ENCODE measurements at regions not wholly inside any gene's neighbourhood (a gene's known extent, or its start where the extent isn't known, plus 50 kb on each side); places are given as distances from the start of the nearest gene placed in this dataset.

GRCh38 chr2:163836167-163836566 lies 100.4 kb upstream of the FIGN start:
- DNase-seq: no peak
- Histone ChIP-seq H3K27me3 (no peaks in the 10 kb centered on the region), H3K4me1 (no peaks in the 10 kb centered on the region), H3K9me3 (no peaks in the 10 kb centered on the region), H3K4me3 (no peak overlapping the region), H3K36me3 (ENCODE audit: low read depth, missing control alignments) (no peaks in the 10 kb centered on the region), H3K27ac (no peak overlapping the region)
- TF ChIP-seq POLR2A (IDR thresholded peaks at IDR 0.05) (no peak), CTCF (IDR thresholded peaks at IDR 0.05) (no peak)
- intact Hi-C loops (cut with DNase I; ENCODE audit: low total_unique reads): no loop called here

GRCh38 chr2:163834841-163835240 lies 99.0 kb upstream of the FIGN start:
- H3K27me3 ChIP-seq: no peaks in the 10 kb centered on the region
- no peak overlapping the region for H3K27ac ChIP-seq
- 84 to 90% methylated on average over 1 of the region's 1 CpG for WGBS, 2 donors
- H3K4me1 ChIP-seq: no peaks in the 10 kb centered on the region
- no peak for DNase-seq
- no peaks in the 10 kb centered on the region for H3K36me3 ChIP-seq (ENCODE audit: low read depth, missing control alignments)
- H3K9me3 ChIP-seq: no peaks in the 10 kb centered on the region
- H3K4me3 ChIP-seq: no peak overlapping the region
- intact Hi-C loops (cut with DNase I; ENCODE audit: low total_unique reads): no loop called here
- TF ChIP-seq CTCF (IDR thresholded peaks at IDR 0.05) (no peak), POLR2A (IDR thresholded peaks at IDR 0.05) (no peak)

- Histone ChIP-seq H3K9me3 (no peaks in the 10 kb centered on the region), H3K4me1 (no peaks in the 10 kb centered on the region), H3K27me3 (no peaks in the 10 kb centered on the region), H3K4me3 (no peak overlapping the region), H3K36me3 (ENCODE audit: low read depth, missing control alignments) (no peaks in the 10 kb centered on the region), H3K27ac (no peak overlapping the region)
- intact Hi-C loops (cut with DNase I; ENCODE audit: low total_unique reads): no loop called here
- TF ChIP-seq POLR2A (IDR thresholded peaks at IDR 0.05) (no peak), CTCF (IDR thresholded peaks at IDR 0.05) (no peak)
- DNase-seq: no peak
Observed at GRCh38 chr2:163834221-163834620, 98.4 kb upstream of the FIGN start.

- no peaks in the 10 kb centered on the region for H3K27me3 ChIP-seq
- H3K4me1 ChIP-seq: no peaks in the 10 kb centered on the region
- H3K36me3 ChIP-seq (ENCODE audit: low read depth, missing control alignments): no peaks in the 10 kb centered on the region
- TF ChIP-seq CTCF (IDR thresholded peaks at IDR 0.05) (no peak), POLR2A (IDR thresholded peaks at IDR 0.05) (no peak)
- DNase-seq: no peak
- H3K9me3 ChIP-seq: no peaks in the 10 kb centered on the region
- no peak overlapping the region for H3K27ac ChIP-seq
- intact Hi-C loops (cut with DNase I; ENCODE audit: low total_unique reads): no loop called here
- H3K4me3 ChIP-seq: no peak overlapping the region
- 88 to 95% methylated on average over 3 of the region's 3 CpGs for WGBS, 2 donors
Observed at GRCh38 chr2:163828771-163829170, 93.0 kb upstream of the FIGN start.

- no peaks in the 10 kb centered on the region for H3K27me3 ChIP-seq
Observed at GRCh38 chr2:163822033-163822432, 86.2 kb upstream of the FIGN start.

More at GRCh38 chr2:163822033-163822432, 86.2 kb upstream of the FIGN start:
- no peak overlapping the region for H3K4me3 ChIP-seq
- H3K4me1 ChIP-seq: no peaks in the 10 kb centered on the region
- H3K9me3 ChIP-seq: no peaks in the 10 kb centered on the region
- no peak overlapping the region for H3K27ac ChIP-seq
- TF ChIP-seq CTCF (IDR thresholded peaks at IDR 0.05): no peak
- no peak for TF ChIP-seq POLR2A (IDR thresholded peaks at IDR 0.05)
- no peak for DNase-seq
- no peaks in the 10 kb centered on the region for H3K36me3 ChIP-seq (ENCODE audit: low read depth, missing control alignments)
- intact Hi-C loops (cut with DNase I; ENCODE audit: low total_unique reads): no loop called here

Measured in testis (tissue), 2 donors.